Gastrocnemius medialis (tissue), 4 donors: ENCODE measurements at regions not wholly inside any gene's neighbourhood (a gene's known extent, or its start where the extent isn't known, plus 50 kb on each side); places are given as distances from the start of the nearest gene placed in this dataset.

Source experiments
- ATAC-seq, 2 donors: fragments of 150-250 bp; one replicate each; pipeline ENCODE4 v1.9.1; 2016
- DNase-seq, 2 donors: peaks; one replicate each; pipeline ENCODE4 v3.0.0-alpha.2; 2019
- H3K27ac ChIP-seq, 4 donors: fragments of 200-600 bp; sonication (generic); 1 replicate in 1 of 4; 2 replicates in 3 of 4; pipeline ENCODE4 v1.5.1; 2016 to 2018; ENCODE audit warnings: mild to moderate bottlenecking in 2 of 4, moderate library complexity in 1 of 4
- H3K27me3 ChIP-seq, 3 donors: fragments of 200-600 bp; sonication (generic) in 2 of 3; 1 replicate in 1 of 3; 2 replicates in 2 of 3; pipeline versions ENCODE4 v1.5.1 to v1.6.0; 2016 to 2019; ENCODE audit warnings: mild to moderate bottlenecking in 1 of 3, moderate library complexity in 1 of 3
- H3K36me3 ChIP-seq, 2 donors: fragments of 200-600 bp; sonication (generic) in 1 of 2; one replicate each; pipeline ENCODE4 v1.5.1; 2017 to 2018
- H3K4me1 ChIP-seq, 2 donors: fragments of 200-600 bp; sonication (generic) in 1 of 2; one replicate each; pipeline ENCODE4 v1.5.1; 2016 to 2017; ENCODE audit warnings: mild to moderate bottlenecking in 2 of 2
- H3K4me3 ChIP-seq, 4 donors: fragments of 200-600 bp; sonication (generic) in 3 of 4; 1 replicate in 1 of 4; 2 replicates in 3 of 4; pipeline ENCODE4 v1.5.1; 2016 to 2019; ENCODE audit warnings: mild to moderate bottlenecking in 2 of 4
- H3K9me3 ChIP-seq, 3 donors: fragments of 200-600 bp; sonication (generic) in 2 of 3; 1 replicate in 1 of 3; 2 replicates in 2 of 3; pipeline ENCODE4 v1.5.1; 2016 to 2019
- CTCF ChIP-seq, 5 experiments: fragments of 450-650 bp in 3 of 5; fragments of 200-600 bp in 2 of 5; sonication (generic) in 2 of 5; IDR thresholded peaks in 4 of 5; conservative IDR thresholded peaks in 1 of 5; 1 replicate in 4 of 5; 2 replicates in 1 of 5; pipeline ENCODE4 v1.5.1; 2016 to 2019; ENCODE audit warnings: antibody characterized with exemption in 5 of 5, mild to moderate bottlenecking in 3 of 5, moderate library complexity in 3 of 5
- POLR2A ChIP-seq, 2 donors: fragments of 450-650 bp; IDR thresholded peaks; one replicate each; pipeline ENCODE4 v1.6.1; 2017; ENCODE audit warnings: antibody characterized with exemption in 2 of 2, mild to moderate bottlenecking in 2 of 2, moderate library complexity in 2 of 2
- in situ Hi-C, 4 donors: fragments of 200-750 bp; cut with MboI; loops; one replicate each; pipeline versions ENCODE4 v1.15.0 to v1.8.0; 2017; ENCODE audit warnings: low sequenced_read_pairs in 4 of 4
- intact Hi-C: fragments of 100-400 bp; cut with DNase I; formaldehyde crosslinking; loops from one replicate; pipeline ENCODE4 v1.15.1; 2023; ENCODE audit warnings: low total_unique reads

GRCh38 chr3:80252113-80252512 is 484.3 kb upstream of the ROBO1 start:
- H3K36me3 ChIP-seq, result no peaks in the 10 kb centered on the region
- ATAC-seq, result no peak
- H3K4me1 ChIP-seq, result no peaks in the 10 kb centered on the region
- no peak overlapping the region for H3K4me3 ChIP-seq
- no peak for TF ChIP-seq CTCF (IDR thresholded peaks at IDR 0.05 in 4 of 5, conservative IDR thresholded peaks at IDR 0.05 in 1 of 5)
- TF ChIP-seq POLR2A (IDR thresholded peaks at IDR 0.05), result no peak
- in situ Hi-C loops, result no loop called here
- intact Hi-C loops, result no loop called here
- H3K9me3 ChIP-seq, result no peaks in the 10 kb centered on the region
- no peak overlapping the region for H3K27ac ChIP-seq
- no peak for DNase-seq
- H3K27me3 ChIP-seq, result no peaks in the 10 kb centered on the region

- TF ChIP-seq CTCF (IDR thresholded peaks at IDR 0.05 in 4 of 5, conservative IDR thresholded peaks at IDR 0.05 in 1 of 5), result no peak
- no peak for TF ChIP-seq POLR2A (IDR thresholded peaks at IDR 0.05)
- intact Hi-C loops, result no loop called here
- H3K27ac ChIP-seq, result no peak overlapping the region
- no peaks in the 10 kb centered on the region for H3K36me3 ChIP-seq
- no peak for ATAC-seq
- DNase-seq, result no peak
- H3K4me1 ChIP-seq, result no peaks in the 10 kb centered on the region
- H3K9me3 ChIP-seq, result no peaks in the 10 kb centered on the region
- no peaks in the 10 kb centered on the region for H3K27me3 ChIP-seq
- H3K4me3 ChIP-seq, result no peak overlapping the region
- in situ Hi-C loops, result no loop called here
These were observed 480.0 kb upstream of the ROBO1 start for GRCh38 chr3:80247766-80248165.

GRCh38 chr3:80244390-80244789 is 476.6 kb upstream of the ROBO1 start:
- TF ChIP-seq POLR2A (IDR thresholded peaks at IDR 0.05) (no peak), CTCF (IDR thresholded peaks at IDR 0.05 in 4 of 5, conservative IDR thresholded peaks at IDR 0.05 in 1 of 5) (no peak)
- Histone ChIP-seq H3K36me3 (no peaks in the 10 kb centered on the region), H3K9me3 (no peaks in the 10 kb centered on the region), H3K27ac (no peak overlapping the region), H3K4me3 (no peak overlapping the region), H3K4me1 (no peaks in the 10 kb centered on the region), H3K27me3 (no peaks in the 10 kb centered on the region)
- in situ Hi-C loops, result no loop called here
- ATAC-seq (no peak), DNase-seq (no peak)
- intact Hi-C loops, result no loop called here

- no peak for DNase-seq
- Histone ChIP-seq H3K4me1 (no peaks in the 10 kb centered on the region), H3K9me3 (no peaks in the 10 kb centered on the region), H3K36me3 (no peaks in the 10 kb centered on the region), H3K27ac (no peak overlapping the region), H3K27me3 (no peaks in the 10 kb centered on the region), H3K4me3 (no peak overlapping the region)
- ATAC-seq, result no peak
- in situ Hi-C loops (no loop called here), intact Hi-C loops (no loop called here)
- TF ChIP-seq POLR2A (IDR thresholded peaks at IDR 0.05) (no peak), CTCF (IDR thresholded peaks at IDR 0.05 in 4 of 5, conservative IDR thresholded peaks at IDR 0.05 in 1 of 5) (no peak)
These were observed 474.0 kb upstream of the ROBO1 start for GRCh38 chr3:80241791-80242190.

GRCh38 chr3:80239301-80239700 is 471.5 kb upstream of the ROBO1 start:
- in situ Hi-C loops, result no loop called here
- Histone ChIP-seq H3K4me1 (no peaks in the 10 kb centered on the region), H3K4me3 (no peak overlapping the region), H3K27me3 (no peaks in the 10 kb centered on the region), H3K36me3 (no peaks in the 10 kb centered on the region), H3K27ac (no peak overlapping the region), H3K9me3 (no peaks in the 10 kb centered on the region)
- intact Hi-C loops, result no loop called here
- DNase-seq (no peak), ATAC-seq (no peak)
- TF ChIP-seq CTCF (IDR thresholded peaks at IDR 0.05 in 4 of 5, conservative IDR thresholded peaks at IDR 0.05 in 1 of 5) (no peak), POLR2A (IDR thresholded peaks at IDR 0.05) (no peak)
